H1 (cell line): ENCODE measurements at regions not wholly inside any gene's neighbourhood (a gene's known extent, or its start where the extent isn't known, plus 50 kb on each side); places are given as distances from the start of the nearest gene placed in this dataset.

ENCODE experiments used
- CTCF ChIA-PET: fragments of 300-600 bp; sonication (Branson Sonifier 250); formaldehyde crosslinking; loops from one replicate; lab custom pipeline; 2021; ENCODE audit not compliant: partially characterized antibody; lab: Charles Lee
- POLR2A ChIA-PET: fragments of 300-600 bp; sonication (Branson Sonifier 250); formaldehyde crosslinking; loops from one replicate; lab custom pipeline; 2021; ENCODE audit warnings: inconsistent platforms; ENCODE audit not compliant: partially characterized antibody; lab: Charles Lee
- DNase-seq, 2 experiments: peaks; one replicate each; pipeline versions ENCODE4 v3.0.0 to v3.0.0-alpha.2; 2010 to 2022; ENCODE audit warnings: low spot score in 2 of 2, low read depth in 1 of 2, mixed read lengths in 1 of 2
- FAIRE-seq: peaks from 2 replicates; lab custom pipeline; 2011; peaks lifted over from hg19 to GRCh38; lab: Jason Lieb, UNC
- H2AFZ ChIP-seq: 2 replicates; pipeline ENCODE4 v1.8.1; 2012; ENCODE audit warnings: low read length, inconsistent platforms
- H2AK5ac ChIP-seq: 2 replicates; pipeline ENCODE4 v1.6.1; 2013; ENCODE audit warnings: low read depth, low read length
- H2BK120ac ChIP-seq: replicated peaks from 2 replicates; pipeline ENCODE3; 2013; ENCODE audit warnings: low read depth, low read length, inconsistent platforms
- H2BK12ac ChIP-seq: 2 replicates; pipeline ENCODE4 v1.6.1; 2013; ENCODE audit warnings: low read depth, low read length
- H2BK15ac ChIP-seq: 2 replicates; pipeline ENCODE4 v1.6.1; 2013; ENCODE audit warnings: low read length
- H2BK20ac ChIP-seq: 2 replicates; pipeline ENCODE4 v1.6.1; 2013; ENCODE audit warnings: low read length
- H2BK5ac ChIP-seq: 2 replicates; pipeline ENCODE4 v1.6.1; 2013; ENCODE audit warnings: low read depth, low read length
- H3K14ac ChIP-seq: 2 replicates; pipeline ENCODE4 v1.6.1; 2013; ENCODE audit warnings: inconsistent platforms; ENCODE audit not compliant: insufficient read length
- H3K18ac ChIP-seq: 2 replicates; pipeline ENCODE4 v1.6.1; 2013; ENCODE audit warnings: low read length; ENCODE audit errors: extremely low read depth
- H3K23ac ChIP-seq: 2 replicates; pipeline ENCODE4 v1.6.1; 2013; ENCODE audit warnings: inconsistent platforms; ENCODE audit not compliant: insufficient read length
- H3K23me2 ChIP-seq: 2 replicates; pipeline ENCODE4 v1.6.1; 2013; ENCODE audit warnings: low read depth, low read length
- H3K27ac ChIP-seq: 2 replicates; pipeline ENCODE4 v1.6.1; 2011; ENCODE audit warnings: low read depth, low read length, inconsistent platforms
- H3K27me3 ChIP-seq, 4 experiments: replicated peaks in 1 of 4; 1 replicate in 1 of 4; 2 replicates in 3 of 4; pipeline versions ENCODE4 v1.6.1 to v1.8.1; 2011 to 2013; ENCODE audit warnings: low read length in 3 of 4, mild to moderate bottlenecking in 3 of 4, inconsistent platforms in 2 of 4, mixed read lengths in 2 of 4, moderate library complexity in 1 of 4; ENCODE audit not compliant: control insufficient read depth in 3 of 4, insufficient read depth in 3 of 4; ENCODE audit errors: extremely low read depth in 1 of 4
- H3K36me3 ChIP-seq, 4 experiments: 2 replicates each; pipeline versions ENCODE4 v1.6.1 to v1.8.1; 2011 to 2013; ENCODE audit warnings: mild to moderate bottlenecking in 4 of 4, low read length in 3 of 4, moderate library complexity in 2 of 4, control low read depth in 1 of 4, inconsistent platforms in 1 of 4; ENCODE audit not compliant: insufficient read depth in 4 of 4, control insufficient read depth in 2 of 4
- H3K4ac ChIP-seq: replicated peaks from 2 replicates; pipeline ENCODE3; 2013; ENCODE audit warnings: low read length, low read depth, mixed read lengths, inconsistent platforms; ENCODE audit not compliant: insufficient read length
- H3K4me1 ChIP-seq, 4 experiments: replicated peaks in 1 of 4; 1 replicate in 1 of 4; 2 replicates in 3 of 4; pipeline versions ENCODE4 v1.6.1 to v1.8.1; 2011 to 2013; ENCODE audit warnings: low read length in 3 of 4, inconsistent platforms in 2 of 4, mixed read lengths in 1 of 4; ENCODE audit not compliant: insufficient read depth in 4 of 4, control insufficient read depth in 3 of 4
- H3K4me2 ChIP-seq, 2 experiments: 2 replicates each; pipeline versions ENCODE4 v1.6.1 to v1.8.1; 2011 to 2013; ENCODE audit warnings: low read depth in 2 of 2, low read length in 2 of 2, control low read depth in 1 of 2, inconsistent platforms in 1 of 2, mild to moderate bottlenecking in 1 of 2; ENCODE audit not compliant: insufficient read depth in 1 of 2
- H3K4me3 ChIP-seq, 4 experiments: fragments of 200-600, 300-600 bp in 1 of 4; sonication (generic), shearing (Covaris generic), sonication (Bioruptor Twin) in 1 of 4; 2 replicates each; pipeline versions ENCODE4 v1.5.1 to v1.8.1; 2011 to 2016; ENCODE audit warnings: low read length in 4 of 4, low read depth in 3 of 4, control low read depth in 2 of 4, inconsistent platforms in 2 of 4, mild to moderate bottlenecking in 2 of 4, mixed read lengths in 1 of 4, moderate library complexity in 1 of 4; ENCODE audit not compliant: insufficient read depth in 2 of 4; ENCODE audit errors: extremely low read depth in 1 of 4
- H3K56ac ChIP-seq: replicated peaks from 2 replicates; pipeline ENCODE3; 2013; ENCODE audit warnings: low read depth, mild to moderate bottlenecking, mixed read lengths, low read length, inconsistent platforms; ENCODE audit not compliant: insufficient read length
- H3K79me1 ChIP-seq: 2 replicates; pipeline ENCODE4 v1.6.1; 2013; ENCODE audit warnings: low read depth, low read length, control low read depth
- H3K79me2 ChIP-seq, 2 experiments: 2 replicates each; pipeline versions ENCODE4 v1.6.1 to v1.8.1; 2012 to 2013; ENCODE audit warnings: low read length in 2 of 2, mild to moderate bottlenecking in 2 of 2, inconsistent platforms in 1 of 2; ENCODE audit not compliant: insufficient read depth in 2 of 2, control insufficient read depth in 1 of 2
- H3K9ac ChIP-seq, 4 experiments: replicated peaks in 1 of 4; 1 replicate in 1 of 4; 2 replicates in 3 of 4; pipeline versions ENCODE4 v1.6.1 to v1.8.1; 2011 to 2013; ENCODE audit warnings: low read depth in 3 of 4, low read length in 3 of 4, control low read depth in 2 of 4, mild to moderate bottlenecking in 2 of 4, moderate library complexity in 2 of 4, inconsistent platforms in 1 of 4; ENCODE audit errors: extremely low read depth in 1 of 4
- H3K9me3 ChIP-seq, 2 experiments: 2 replicates each; pipeline versions ENCODE4 v1.6.1 to v1.8.1; 2012 to 2013; ENCODE audit warnings: mild to moderate bottlenecking in 2 of 2, moderate library complexity in 2 of 2, control low read depth in 1 of 2, inconsistent platforms in 1 of 2, low read depth in 1 of 2, low read length in 1 of 2, mixed read lengths in 1 of 2; ENCODE audit not compliant: insufficient read depth in 2 of 2
- H4K20me1 ChIP-seq, 2 experiments: replicated peaks in 1 of 2; 2 replicates each; pipeline versions ENCODE3 to v1.8.1; 2011 to 2013; ENCODE audit warnings: inconsistent platforms in 2 of 2, low read length in 2 of 2, mild to moderate bottlenecking in 1 of 2; ENCODE audit not compliant: insufficient read depth in 2 of 2, control insufficient read depth in 1 of 2
- H4K5ac ChIP-seq: 2 replicates; pipeline ENCODE4 v1.6.1; 2013; ENCODE audit warnings: low read length, low read depth, mixed read lengths, inconsistent platforms; ENCODE audit not compliant: insufficient read length
- H4K8ac ChIP-seq: 2 replicates; pipeline ENCODE4 v1.8.0; 2013; ENCODE audit warnings: mild to moderate bottlenecking, moderate library complexity, low read length, inconsistent platforms; ENCODE audit not compliant: insufficient read depth; ENCODE audit errors: extremely low read depth
- H4K91ac ChIP-seq: replicated peaks from 2 replicates; pipeline ENCODE3; 2013; ENCODE audit warnings: low read length, mixed read lengths, inconsistent platforms; ENCODE audit not compliant: insufficient read length
- CBX5 ChIP-seq: fragments of 300-800, 300-1000 bp; sonication (generic); IDR thresholded peaks from 2 replicates; pipeline ENCODE4 v1.7.1; 2016; ENCODE audit warnings: antibody characterized with exemption, low read length, low read depth
- KDM4A ChIP-seq: IDR thresholded peaks from one replicate; pipeline ENCODE4 v1.7.1; 2012; ENCODE audit warnings: low read depth, mild to moderate bottlenecking, moderate library complexity, low read length, inconsistent platforms; ENCODE audit not compliant: severe bottlenecking
- NRF1 ChIP-seq: IDR thresholded peaks from 2 replicates; pipeline ENCODE4 v1.6.1; 2011; ENCODE audit warnings: mild to moderate bottlenecking, low read depth, low read length, improper control_type of control experiment
- RNF2 ChIP-seq: fragments of 200-900, 300-1000 bp; sonication (generic); IDR thresholded peaks from 2 replicates; pipeline ENCODE4 v1.7.1; 2016; ENCODE audit warnings: borderline replicate concordance, low read depth, mild to moderate bottlenecking, antibody characterized with exemption, low read length; ENCODE audit not compliant: poor library complexity, severe bottlenecking; ENCODE audit errors: missing control alignments
- RXRA ChIP-seq: IDR thresholded peaks from 2 replicates; pipeline ENCODE4 v1.6.1; 2011; ENCODE audit warnings: low read depth, mild to moderate bottlenecking, low read length, moderate library complexity; ENCODE audit not compliant: insufficient read depth
- SP1 ChIP-seq: IDR thresholded peaks from 2 replicates; pipeline ENCODE4 v1.6.1; 2011; ENCODE audit warnings: low read depth, low read length
- SUZ12 ChIP-seq: fragments of 200-600 bp; sonication (generic); IDR thresholded peaks from 2 replicates; pipeline ENCODE4 v1.6.1; 2012; ENCODE audit warnings: mild to moderate bottlenecking, inconsistent platforms, low read length, moderate library complexity, mixed read lengths
- TAF7 ChIP-seq: optimal IDR thresholded peaks from 2 replicates; pipeline ENCODE3; 2011; ENCODE audit warnings: low read depth, mild to moderate bottlenecking, inconsistent platforms, low read length, moderate library complexity, borderline replicate concordance
- TBP ChIP-seq: IDR thresholded peaks from 2 replicates; pipeline ENCODE4 v1.6.1; 2011; ENCODE audit warnings: low read depth, low read length, improper control_type of control experiment
- TCF12 ChIP-seq: IDR thresholded peaks from 2 replicates; pipeline ENCODE4 v1.6.1; 2011; ENCODE audit warnings: low read depth, mild to moderate bottlenecking, low read length
- TEAD4 ChIP-seq: IDR thresholded peaks from 2 replicates; pipeline ENCODE4 v1.6.1; 2012; ENCODE audit warnings: low read depth, low read length, inconsistent platforms, mixed read lengths
- YY1 ChIP-seq: IDR thresholded peaks from 2 replicates; pipeline ENCODE4 v1.6.1; 2011; ENCODE audit warnings: low read depth, mild to moderate bottlenecking, low read length
- WGBS, 2 experiments: shearing (Covaris generic) in 1 of 2; methylation state at CpG; one replicate each; pipeline versions ENCODE4 v1.1.6 to v1.1.7; 2013 to 2015; ENCODE audit warnings: low lambda C conversion rate in 2 of 2, mixed read lengths in 2 of 2, inconsistent platforms in 1 of 2, low coverage in 1 of 2, missing lambda C conversion rate in 1 of 2; ENCODE audit not compliant: insufficient replicate concordance in 2 of 2, insufficient coverage in 1 of 2, insufficient read length in 1 of 2; ENCODE audit errors: extremely low coverage in 1 of 2, missing lambda C conversion rate in 1 of 2; 5-methylcytosine and 5-hydroxymethylcytosine counted together
- TF ChIP-seq, protein P1 (sequence below): IDR thresholded peaks from 2 replicates; pipeline ENCODE4 v1.6.1; 2011; ENCODE audit warnings: low read depth, mild to moderate bottlenecking, low read length; ENCODE audit not compliant: insufficient read depth
- TF ChIP-seq, protein P2 (sequence below): IDR thresholded peaks from 2 replicates; pipeline ENCODE4 v1.6.1; 2012; ENCODE audit warnings: inconsistent platforms

DNA sequence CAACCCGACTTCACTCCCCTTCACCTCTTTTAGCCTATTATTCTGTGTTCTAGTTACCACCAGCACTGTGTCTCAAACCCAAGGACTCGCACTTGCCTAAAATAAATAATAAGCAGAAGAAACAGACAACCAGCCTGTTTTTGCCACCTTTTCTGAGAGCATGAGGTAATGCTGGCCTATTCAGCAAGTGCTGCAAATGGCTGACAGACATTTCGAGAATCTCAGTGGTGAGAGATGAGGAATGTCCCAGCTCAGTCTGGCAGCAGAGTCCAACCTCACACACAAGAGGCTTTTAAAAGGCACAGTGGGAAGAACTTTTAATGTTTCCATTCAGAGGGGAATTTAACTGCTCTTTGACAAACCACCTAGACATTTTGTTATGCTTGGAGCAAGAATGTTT is 143.3 kb upstream of the GMNC start:
- Histone ChIP-seq H2AFZ (peak overlapping the region; percentile 89; the same call in 1 of the 2 replicates), H4K8ac (no peak overlapping the region), H3K27ac (no peak overlapping the region), H3K79me1 (no peaks in the 10 kb centered on the region), H4K20me1 (no peaks in the 10 kb centered on the region), H3K4me3 (no peak overlapping the region), H3K14ac (no peak overlapping the region), H4K5ac (no peak overlapping the region), H3K4ac (no peak overlapping the region), H3K9me3 (no peaks in the 10 kb centered on the region), H2BK12ac (peak overlapping the region; percentile 86; the same call in 1 of the 2 replicates), H3K27me3 (no peaks in the 10 kb centered on the region), H2BK120ac (no peak overlapping the region), H3K9ac (no peak overlapping the region), H2BK5ac (no peak overlapping the region), H3K4me1 (peaks cover 0 to 2% (median 0%) of the 10 kb centered on the region in 4 experiments; a peak in 1 of 7 replicates), H2BK20ac (no peak overlapping the region), H3K79me2 (no peaks in the 10 kb centered on the region), H3K23ac (no peak overlapping the region), H3K56ac (no peak overlapping the region), H3K23me2 (no peaks in the 10 kb centered on the region; the same call in 1 of the 2 replicates), H2BK15ac (no peak overlapping the region), H3K36me3 (no peaks in the 10 kb centered on the region), H3K18ac (no peak overlapping the region), H3K4me2 (no peak overlapping the region), H4K91ac (no peak overlapping the region), H2AK5ac (no peak overlapping the region)
- peak; percentile 70 for FAIRE-seq
- POLR2A ChIA-PET = no interaction called here
- DNase-seq = peak; percentile 34 to 45
- CTCF ChIA-PET = no interaction called here
- WGBS, 2 experiments = 81% methylated on average over 3 of the region's 3 CpGs; no CpG with 5 or more reads in 1 of the 2 experiments
- TF ChIP-seq RNF2 = no peak
- peak; percentile 80; the same call in 1 of the 2 replicates for TF ChIP-seq YY1
- no peak for TF ChIP-seq KDM4A
- TF ChIP-seq NRF1 = no peak
- no peak for TF ChIP-seq CBX5
- no peak for TF ChIP-seq SUZ12
- TF ChIP-seq TEAD4 = 0 out of 2 replicates have a peak, but pooled peaks have one; percentile 43
- no peak for TF ChIP-seq TAF7
- no peak for TF ChIP-seq RXRA
- TF ChIP-seq TCF12 = no peak
- no peak for TF ChIP-seq TBP
- TF ChIP-seq, protein P1, sequence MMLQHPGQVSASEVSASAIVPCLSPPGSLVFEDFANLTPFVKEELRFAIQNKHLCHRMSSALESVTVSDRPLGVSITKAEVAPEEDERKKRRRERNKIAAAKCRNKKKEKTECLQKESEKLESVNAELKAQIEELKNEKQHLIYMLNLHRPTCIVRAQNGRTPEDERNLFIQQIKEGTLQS = no peak
- no peak for TF ChIP-seq SP1
- TF ChIP-seq, protein P2, sequence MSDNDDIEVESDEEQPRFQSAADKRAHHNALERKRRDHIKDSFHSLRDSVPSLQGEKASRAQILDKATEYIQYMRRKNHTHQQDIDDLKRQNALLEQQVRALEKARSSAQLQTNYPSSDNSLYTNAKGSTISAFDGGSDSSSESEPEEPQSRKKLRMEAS = peak; percentile 28; the same call in 1 of the 2 replicates
